Neural progenitor cell (in vitro differentiated cells): ENCODE measurements at regions not wholly inside any gene's neighbourhood (a gene's known extent, or its start where the extent isn't known, plus 50 kb on each side); places are given as distances from the start of the nearest gene placed in this dataset.

Experiments used
- DNase-seq: peaks from one replicate; pipeline ENCODE4 v3.0.0-alpha.2; 2016; ENCODE audit warnings: low spot score
- H2AFZ ChIP-seq: fragments of 200-600 bp; sonication (generic); replicated peaks from 2 replicates; pipeline ENCODE4 v1.6.1; 2016; ENCODE audit warnings: antibody characterized with exemption
- H3F3A ChIP-seq: fragments of 200-600 bp; sonication (generic); 2 replicates; pipeline ENCODE4 v1.6.1; 2016; ENCODE audit warnings: antibody characterized with exemption, low read depth
- H3K27ac ChIP-seq: fragments of 200-600 bp; sonication (generic); 2 replicates; pipeline ENCODE4 v1.5.1; 2016; ENCODE audit warnings: mild to moderate bottlenecking
- H3K27me3 ChIP-seq: fragments of 200-600 bp; sonication (generic); 2 replicates; pipeline ENCODE4 v1.6.1; 2016; ENCODE audit warnings: mild to moderate bottlenecking, moderate library complexity
- H3K36me3 ChIP-seq: fragments of 200-600 bp; sonication (generic); 2 replicates; pipeline ENCODE4 v1.5.1; 2016
- H3K4me1 ChIP-seq: fragments of 200-600 bp; sonication (generic); 2 replicates; pipeline ENCODE4 v1.6.1; 2016; ENCODE audit warnings: mixed run types
- H3K4me2 ChIP-seq: fragments of 200-600 bp; sonication (generic); 2 replicates; pipeline ENCODE4 v1.6.1; 2016
- H3K4me3 ChIP-seq: fragments of 200-600 bp; sonication (generic); 2 replicates; pipeline ENCODE4 v1.5.1; 2016
- H3K79me2 ChIP-seq: fragments of 200-600 bp; sonication (generic); 2 replicates; pipeline ENCODE4 v1.6.1; 2016; ENCODE audit warnings: low read depth
- H3K9ac ChIP-seq: fragments of 200-600 bp; sonication (generic); 2 replicates; pipeline ENCODE4 v1.6.1; 2016
- H3K9me3 ChIP-seq: fragments of 200-600 bp; sonication (generic); 2 replicates; pipeline ENCODE4 v1.5.1; 2016; ENCODE audit warnings: low read depth
- H4K20me1 ChIP-seq: fragments of 200-600 bp; sonication (generic); 2 replicates; pipeline ENCODE4 v1.6.1; 2016; ENCODE audit warnings: low read depth
- H3K27ac Mint-ChIP-seq: 3 replicates; pipeline ENCODE4 v1.8.0; 2021; ENCODE audit warnings: mixed read lengths
- H3K27me3 Mint-ChIP-seq: 2 replicates; pipeline ENCODE4 v1.8.0; 2022; ENCODE audit warnings: low read depth, mild to moderate bottlenecking, inconsistent platforms, moderate library complexity, mixed read lengths; ENCODE audit not compliant: insufficient read depth
- H3K36me3 Mint-ChIP-seq: 3 replicates; pipeline ENCODE4 v1.8.0; 2021; ENCODE audit warnings: mixed read lengths
- H3K4me1 Mint-ChIP-seq: 3 replicates; pipeline ENCODE4 v1.8.0; 2021; ENCODE audit warnings: mixed read lengths
- H3K4me3 Mint-ChIP-seq: 3 replicates; pipeline ENCODE4 v1.8.0; 2021; ENCODE audit warnings: mild to moderate bottlenecking, moderate library complexity, mixed read lengths
- H3K9me3 Mint-ChIP-seq: 3 replicates; pipeline ENCODE4 v1.8.0; 2020; ENCODE audit warnings: mixed read lengths
- EZH2 ChIP-seq: fragments of 200-600 bp; sonication (generic); IDR thresholded peaks from 2 replicates; pipeline ENCODE4 v1.6.1; 2017; ENCODE audit warnings: antibody characterized with exemption, mild to moderate bottlenecking, moderate library complexity
- EZH2phosphoT487 ChIP-seq: fragments of 200-600 bp; sonication (generic); IDR thresholded peaks from 2 replicates; pipeline ENCODE4 v1.6.1; 2017; ENCODE audit warnings: antibody characterized with exemption
- TF ChIP-seq, protein P1 (sequence below): fragments of 200-600 bp; sonication (generic); IDR thresholded peaks from 2 replicates; pipeline ENCODE4 v1.5.1; 2017; ENCODE audit warnings: antibody characterized with exemption, mild to moderate bottlenecking

DNA sequence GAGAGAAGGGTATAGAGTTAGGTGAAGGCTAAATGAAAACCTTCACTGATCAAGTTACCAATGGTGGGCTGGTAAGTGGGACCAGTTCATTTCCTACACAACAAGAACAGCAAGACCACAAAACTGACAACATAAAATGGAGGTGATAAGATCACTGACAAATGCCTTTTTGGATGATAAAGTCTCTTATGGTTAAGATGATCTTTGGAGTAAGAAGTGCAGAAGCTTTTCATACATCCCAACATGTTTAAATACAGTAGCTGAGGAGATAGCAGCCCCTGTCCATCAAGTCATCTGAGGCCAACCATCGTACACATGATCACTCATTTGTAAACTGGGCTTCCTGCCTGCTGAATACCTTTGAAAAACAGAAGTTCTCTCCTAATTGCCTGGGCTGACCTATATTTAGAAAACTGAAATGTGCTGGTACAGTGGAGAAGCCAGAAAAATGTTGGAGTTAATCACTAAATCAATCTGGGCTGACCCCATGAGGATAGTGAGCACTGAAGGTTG is 259.0 kb upstream of the ZFHX3 start:
- Histone ChIP-seq H4K20me1 (no peaks in the 10 kb centered on the region), H3K79me2 (no peaks in the 10 kb centered on the region), H3F3A (no peaks in the 10 kb centered on the region), H3K27me3 (no peaks in the 10 kb centered on the region), H3K9ac (no peak overlapping the region), H3K4me1 (no peaks in the 10 kb centered on the region), H2AFZ (no peak overlapping the region), H3K36me3 (no peaks in the 10 kb centered on the region), H3K4me3 (no peak overlapping the region), H3K27ac (no peak overlapping the region), H3K4me2 (no peak overlapping the region), H3K9me3 (no peaks in the 10 kb centered on the region)
- TF ChIP-seq EZH2 (no peak), EZH2phosphoT487 (no peak)
- TF ChIP-seq, protein P1, sequence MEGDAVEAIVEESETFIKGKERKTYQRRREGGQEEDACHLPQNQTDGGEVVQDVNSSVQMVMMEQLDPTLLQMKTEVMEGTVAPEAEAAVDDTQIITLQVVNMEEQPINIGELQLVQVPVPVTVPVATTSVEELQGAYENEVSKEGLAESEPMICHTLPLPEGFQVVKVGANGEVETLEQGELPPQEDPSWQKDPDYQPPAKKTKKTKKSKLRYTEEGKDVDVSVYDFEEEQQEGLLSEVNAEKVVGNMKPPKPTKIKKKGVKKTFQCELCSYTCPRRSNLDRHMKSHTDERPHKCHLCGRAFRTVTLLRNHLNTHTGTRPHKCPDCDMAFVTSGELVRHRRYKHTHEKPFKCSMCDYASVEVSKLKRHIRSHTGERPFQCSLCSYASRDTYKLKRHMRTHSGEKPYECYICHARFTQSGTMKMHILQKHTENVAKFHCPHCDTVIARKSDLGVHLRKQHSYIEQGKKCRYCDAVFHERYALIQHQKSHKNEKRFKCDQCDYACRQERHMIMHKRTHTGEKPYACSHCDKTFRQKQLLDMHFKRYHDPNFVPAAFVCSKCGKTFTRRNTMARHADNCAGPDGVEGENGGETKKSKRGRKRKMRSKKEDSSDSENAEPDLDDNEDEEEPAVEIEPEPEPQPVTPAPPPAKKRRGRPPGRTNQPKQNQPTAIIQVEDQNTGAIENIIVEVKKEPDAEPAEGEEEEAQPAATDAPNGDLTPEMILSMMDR = no peak
- Mint-ChIP-seq H3K27ac (no peak overlapping the region), H3K27me3 (peaks cover 7% of the 10 kb centered on the region), H3K4me3 (no peak overlapping the region), H3K9me3 (no peaks in the 10 kb centered on the region), H3K4me1 (peaks cover 35% of the 10 kb centered on the region), H3K36me3 (no peaks in the 10 kb centered on the region)
- DNase-seq = no peak

DNA sequence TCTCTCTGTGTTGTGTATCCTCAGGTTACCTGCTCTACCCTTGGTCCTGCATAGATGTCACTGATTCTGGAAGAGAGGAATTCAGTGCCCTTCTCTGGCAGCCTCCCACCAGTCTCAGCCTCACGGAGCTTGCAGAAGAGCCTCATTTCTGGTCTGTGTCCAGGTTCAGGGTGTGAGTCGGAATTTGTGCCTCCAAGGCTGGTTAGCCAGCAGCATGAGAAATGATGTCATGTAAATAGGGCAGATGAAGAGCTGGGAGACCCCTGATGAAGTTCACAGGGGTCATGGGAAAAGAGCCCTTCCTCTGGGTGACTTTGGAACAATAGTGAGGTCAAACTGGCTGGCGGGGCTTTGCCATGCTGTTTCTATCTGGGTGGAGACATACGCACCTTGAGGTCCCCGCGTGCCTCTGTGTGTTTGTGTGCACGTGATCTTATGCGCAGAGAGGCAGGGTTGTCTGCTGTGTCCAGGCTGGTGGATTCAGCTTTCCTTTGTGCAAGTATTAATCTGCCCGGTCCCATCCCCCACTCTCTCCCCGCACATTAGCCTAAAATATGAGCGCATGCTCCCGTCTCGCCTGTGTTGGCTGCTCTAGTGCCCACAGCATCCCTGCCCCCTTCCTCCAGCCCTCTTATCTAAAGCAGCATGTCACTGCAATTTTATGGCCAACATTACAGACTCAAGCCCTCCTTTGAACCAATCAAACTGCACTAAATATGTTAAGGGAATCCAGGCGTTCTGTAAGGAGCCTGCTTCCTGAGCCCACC is 256.3 kb upstream of the ZFHX3 start:
- Histone ChIP-seq H3K79me2 (no peaks in the 10 kb centered on the region), H2AFZ (no peak overlapping the region), H3K27me3 (no peaks in the 10 kb centered on the region), H3K9me3 (no peaks in the 10 kb centered on the region), H3K4me1 (no peaks in the 10 kb centered on the region), H4K20me1 (no peaks in the 10 kb centered on the region), H3K4me2 (no peak overlapping the region), H3K9ac (no peak overlapping the region), H3K27ac (no peak overlapping the region), H3K36me3 (no peaks in the 10 kb centered on the region), H3K4me3 (no peak overlapping the region), H3F3A (no peaks in the 10 kb centered on the region)
- Mint-ChIP-seq H3K36me3 (no peaks in the 10 kb centered on the region), H3K27ac (peak overlapping the region; percentile 89), H3K4me3 (peak overlapping the region; percentile 28), H3K9me3 (no peaks in the 10 kb centered on the region), H3K4me1 (peaks cover 49% of the 10 kb centered on the region), H3K27me3 (peaks cover 6% of the 10 kb centered on the region)
- TF ChIP-seq, protein P1 = no peak
- TF ChIP-seq EZH2phosphoT487 (no peak), EZH2 (no peak)
- DNase-seq = no peak

DNA sequence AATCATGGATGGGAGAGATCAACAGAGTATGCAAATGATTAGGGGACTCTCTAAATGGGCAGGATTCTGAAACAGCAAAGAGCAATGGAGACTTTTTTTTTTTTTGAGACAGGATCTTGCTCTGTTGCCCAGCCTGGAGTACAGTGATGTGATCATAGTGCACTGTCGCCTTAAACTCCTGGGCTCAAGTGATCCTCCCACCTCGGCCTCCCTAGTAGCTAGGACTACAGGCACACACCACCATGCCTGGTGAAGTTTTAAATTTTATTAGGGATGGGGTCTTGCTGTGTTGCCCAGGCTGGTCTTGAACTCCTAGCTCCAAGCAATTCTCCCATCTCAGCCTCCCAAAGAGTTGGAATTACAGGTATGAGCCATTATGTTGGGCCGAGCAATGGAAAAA is 255.0 kb upstream of the ZFHX3 start:
- no peak for DNase-seq
- Histone ChIP-seq H3K9ac (no peak overlapping the region), H3K79me2 (no peaks in the 10 kb centered on the region), H3K36me3 (no peaks in the 10 kb centered on the region), H3K4me3 (no peak overlapping the region), H3K27ac (no peak overlapping the region), H2AFZ (no peak overlapping the region), H3K27me3 (no peaks in the 10 kb centered on the region), H3F3A (no peaks in the 10 kb centered on the region), H4K20me1 (no peaks in the 10 kb centered on the region), H3K4me1 (no peaks in the 10 kb centered on the region), H3K4me2 (no peak overlapping the region), H3K9me3 (no peaks in the 10 kb centered on the region)
- Mint-ChIP-seq H3K36me3 (no peaks in the 10 kb centered on the region), H3K4me3 (peak overlapping the region; percentile 65), H3K27me3 (peaks cover 4% of the 10 kb centered on the region), H3K4me1 (peaks cover 57% of the 10 kb centered on the region), H3K27ac (peak overlapping the region; percentile 67), H3K9me3 (no peaks in the 10 kb centered on the region)
- TF ChIP-seq EZH2phosphoT487 (no peak), EZH2 (no peak)
- TF ChIP-seq, protein P1 = no peak
